GM12878 (cell line): ENCODE measurements at regions not wholly inside any gene's neighbourhood (a gene's known extent, or its start where the extent isn't known, plus 50 kb on each side); places are given as distances from the start of the nearest gene placed in this dataset.

Experiments used
- ATAC-seq: fragments of 200-7000 bp; cut with Tn5 transposase; 3 replicates; pipeline ENCODE4 v1.9.1; 2020; ENCODE audit warnings: mild to moderate bottlenecking, moderate library complexity
- BruUV-seq: library from RNA; stranded (reverse); fragments of 400-500 nt; replicated peaks from 2 replicates; lab custom pipeline; 2021; lab: Mats Ljungman, UMichigan
- CTCF ChIA-PET: fragments of 300-600 bp; sonication (Branson Sonifier 250); formaldehyde crosslinking; extraction: SDS; loops from one replicate; lab custom pipeline; 2021; ENCODE audit warnings: inconsistent platforms; lab: Yijun Ruan, JAX
- POLR2A ChIA-PET: fragments of 350-600 bp; formaldehyde crosslinking; extraction: SDS; loops from one replicate; lab custom pipeline; 2021; ENCODE audit warnings: inconsistent platforms; lab: Charles Lee
- RAD21 ChIA-PET: fragments of 300-600 bp; sonication (Branson Sonifier 250); formaldehyde crosslinking; loops from one replicate; lab custom pipeline; 2023; ENCODE audit warnings: antibody characterized with exemption; ENCODE audit not compliant: unreplicated experiment; lab: Charles Lee
- SMC1A ChIA-PET: fragments of 300-600 bp; sonication (Branson Sonifier 250); formaldehyde crosslinking; loops from one replicate; lab custom pipeline; 2023; ENCODE audit not compliant: unreplicated experiment, uncharacterized antibody; lab: Charles Lee
- DNase-seq: peaks from one replicate; pipeline ENCODE4 v3.0.0-alpha.2; 2011; ENCODE audit warnings: low read depth, low spot score
- FAIRE-seq: peaks from 3 replicates; lab custom pipeline; 2011; peaks lifted over from hg19 to GRCh38; lab: Jason Lieb, UNC
- H2AFZ ChIP-seq: 2 replicates; pipeline ENCODE4 v1.6.0; 2011; ENCODE audit warnings: low read depth, low read length, control low read depth; ENCODE audit not compliant: control insufficient read depth
- H3K27ac ChIP-seq: 2 replicates; pipeline ENCODE4 v1.5.1; 2011; ENCODE audit warnings: control low read depth; ENCODE audit not compliant: control insufficient read depth, insufficient read depth
- H3K27me3 ChIP-seq, 2 experiments: replicated peaks in 1 of 2; 2 replicates each; pipeline versions ENCODE4 v1.6.0 to v1.6.1; 2011; ENCODE audit warnings: low read length in 1 of 2; ENCODE audit not compliant: control insufficient read depth in 2 of 2, insufficient read depth in 2 of 2
- H3K36me3 ChIP-seq, 2 experiments: 2 replicates each; pipeline ENCODE4 v1.5.1; 2011; ENCODE audit warnings: low read length in 1 of 2; ENCODE audit not compliant: control insufficient read depth in 2 of 2, insufficient read depth in 2 of 2
- H3K4me1 ChIP-seq: 2 replicates; pipeline ENCODE4 v1.6.1; 2011; ENCODE audit warnings: mild to moderate bottlenecking, low read length, moderate library complexity, mixed read lengths; ENCODE audit not compliant: control insufficient read depth, insufficient read depth
- H3K4me2 ChIP-seq: 2 replicates; pipeline ENCODE4 v1.6.0; 2011; ENCODE audit warnings: control low read depth; ENCODE audit not compliant: control insufficient read depth, insufficient read depth
- H3K4me3 ChIP-seq: fragments of 200-600 bp; sonication (generic); 2 replicates; pipeline ENCODE4 v1.5.1; 2016
- H3K79me2 ChIP-seq: 2 replicates; pipeline ENCODE4 v1.6.0; 2011; ENCODE audit warnings: low read length; ENCODE audit not compliant: control insufficient read depth, insufficient read depth
- H3K9ac ChIP-seq: 2 replicates; pipeline ENCODE4 v1.8.0; 2011; ENCODE audit warnings: low read length, control low read depth, mixed read lengths; ENCODE audit not compliant: control insufficient read depth, insufficient read depth
- H3K9me3 ChIP-seq: replicated peaks from 3 replicates; pipeline ENCODE4 v1.5.1; 2011; ENCODE audit warnings: mild to moderate bottlenecking, low read length; ENCODE audit not compliant: control insufficient read depth, insufficient read depth
- H4K20me1 ChIP-seq: 2 replicates; pipeline ENCODE4 v1.6.0; 2011; ENCODE audit not compliant: control insufficient read depth, insufficient read depth
- ELK1 ChIP-seq: IDR thresholded peaks from 2 replicates; pipeline ENCODE4 v1.6.1; 2012; ENCODE audit warnings: low read depth, low read length, improper control_type of control experiment
- EZH2 ChIP-seq: IDR thresholded peaks from 2 replicates; pipeline ENCODE4 v1.6.1; 2012; ENCODE audit warnings: low read depth, mild to moderate bottlenecking, control low read depth, inconsistent platforms, low read length, borderline replicate concordance; ENCODE audit not compliant: control insufficient read depth
- IRF4 ChIP-seq: IDR thresholded peaks from 2 replicates; pipeline ENCODE4 v1.6.1; 2011; ENCODE audit warnings: low read depth, low read length
- LARP7 ChIP-seq: fragments of 450-650 bp; IDR thresholded peaks from 2 replicates; pipeline ENCODE4 v1.6.1; 2017; ENCODE audit warnings: mild to moderate bottlenecking
- NFXL1 ChIP-seq: fragments of 450-650 bp; IDR thresholded peaks from 2 replicates; pipeline ENCODE4 v1.6.1; 2017; ENCODE audit warnings: antibody characterized with exemption, mild to moderate bottlenecking, borderline replicate concordance
- NFYB ChIP-seq: IDR thresholded peaks from 2 replicates; pipeline ENCODE4 v1.6.1; 2011; ENCODE audit warnings: low read depth, mild to moderate bottlenecking, low read length, improper control_type of control experiment, moderate library complexity; ENCODE audit not compliant: insufficient read depth
- NR2F1 ChIP-seq: fragments of 450-650 bp; conservative IDR thresholded peaks from 2 replicates; pipeline ENCODE4 v1.6.1; 2017; ENCODE audit warnings: mild to moderate bottlenecking
- NRF1 ChIP-seq: conservative IDR thresholded peaks from 2 replicates; pipeline ENCODE4 v1.6.1; 2011; ENCODE audit warnings: mild to moderate bottlenecking, low read depth, low read length, improper control_type of control experiment
- POLR2AphosphoS2 ChIP-seq: IDR thresholded peaks from 2 replicates; pipeline ENCODE4 v1.6.1; 2011; ENCODE audit warnings: low read depth, mild to moderate bottlenecking, low read length, improper control_type of control experiment, moderate library complexity
- RB1 ChIP-seq: fragments of 450-650 bp; formaldehyde crosslinking; IDR thresholded peaks from 2 replicates; pipeline ENCODE4 v1.6.1; 2017; ENCODE audit warnings: mild to moderate bottlenecking, borderline replicate concordance
- RBBP5 ChIP-seq: fragments of 200-600 bp; sonication (generic); conservative IDR thresholded peaks from 2 replicates; pipeline ENCODE4 v1.6.1; 2016
- RELA ChIP-seq: fragments of 450-650 bp; IDR thresholded peaks from 2 replicates; pipeline ENCODE4 v1.8.0; 2014; ENCODE audit warnings: borderline replicate concordance; ENCODE audit not compliant: partially characterized antibody
- REST ChIP-seq: IDR thresholded peaks from 2 replicates; pipeline ENCODE4 v1.6.1; 2012; ENCODE audit warnings: mild to moderate bottlenecking, low read depth, low read length
- SKIL ChIP-seq: fragments of 450-650 bp; IDR thresholded peaks from 2 replicates; pipeline ENCODE4 v1.6.1; 2017; ENCODE audit warnings: mild to moderate bottlenecking, low read depth, inconsistent platforms; ENCODE audit not compliant: poor library complexity, severe bottlenecking
- SREBF1 ChIP-seq: IDR thresholded peaks from 2 replicates; pipeline ENCODE4 v1.6.1; 2012; ENCODE audit warnings: mild to moderate bottlenecking, low read length
- USF2 ChIP-seq: IDR thresholded peaks from 2 replicates; pipeline ENCODE4 v1.6.1; 2011; ENCODE audit warnings: low read depth, low read length, improper control_type of control experiment, borderline replicate concordance
- ZNF207 ChIP-seq: fragments of 450-650 bp; IDR thresholded peaks from 2 replicates; pipeline ENCODE4 v1.6.1; 2014; ENCODE audit warnings: antibody characterized with exemption, mild to moderate bottlenecking, borderline replicate concordance
- ZZZ3 ChIP-seq: IDR thresholded peaks from 2 replicates; pipeline ENCODE4 v1.6.1; 2011; ENCODE audit warnings: low read depth; ENCODE audit not compliant: control insufficient read depth, insufficient read length
- WGBS: methylation state at CpG from one replicate; pipeline ENCODE4 v1.1.6; 2016; ENCODE audit warnings: low lambda C conversion rate; ENCODE audit not compliant: insufficient replicate concordance, insufficient coverage; ENCODE audit errors: missing lambda C conversion rate; 5-methylcytosine and 5-hydroxymethylcytosine counted together
- in situ Hi-C: fragments of 300-500 bp; cut with MboI; formaldehyde crosslinking; loops from 9 replicates; pipeline ENCODE4 v1.14.3; 2018; ENCODE audit warnings: mixed read lengths
- intact Hi-C: fragments of 100-400 bp; cut with micrococcal nuclease; formaldehyde crosslinking; loops from one replicate; pipeline ENCODE4 v1.14.2; 2022; ENCODE audit not compliant: unreplicated experiment

DNA sequence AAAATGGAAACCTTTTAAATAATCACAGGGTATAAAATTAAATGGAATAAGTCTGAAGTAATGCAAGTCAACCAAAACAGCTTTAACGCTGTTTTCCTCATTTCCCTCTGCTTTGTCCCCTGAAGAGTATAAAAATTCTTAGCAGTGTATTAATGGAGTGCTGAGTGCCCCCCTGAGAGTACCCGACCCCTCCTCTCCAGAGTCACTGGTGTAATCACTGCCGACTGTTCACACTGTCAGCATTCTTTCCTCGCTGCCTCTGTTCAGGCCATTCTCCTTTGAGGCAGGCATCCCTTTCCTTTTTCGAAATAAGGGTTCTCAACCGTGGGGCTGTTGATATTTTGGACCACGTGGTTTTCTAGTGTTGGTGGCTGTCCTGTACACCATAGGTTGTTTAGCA is 146.9 kb upstream of the SLC10A2 start (continued):
- TF ChIP-seq ELK1 (no peak), ZZZ3 (no peak), POLR2AphosphoS2 (no peak), NRF1 (no peak), USF2 (no peak), ZNF207 (no peak), RB1 (no peak), EZH2 (no peak), RBBP5 (no peak), NFYB (no peak), IRF4 (no peak), LARP7 (no peak)

GRCh38 chr13:103210348-103210747 is 144.1 kb upstream of the SLC10A2 start:
- H3K4me1 ChIP-seq, result no peaks in the 10 kb centered on the region
- DNase-seq, result no peak
- no peak overlapping the region for H3K27ac ChIP-seq
- ATAC-seq, result no peak
- no peak overlapping the region for H2AFZ ChIP-seq
- no peak overlapping the region for H3K4me2 ChIP-seq
- SMC1A ChIA-PET, result interaction anchor here (1.4 kb wide), 1 partner anchor 241 kb away, joined by 5 read pairs; no protein-coding TSS in a partner anchor
- CTCF ChIA-PET, result interaction anchor here (0.7 kb wide), 1 partner anchor 400 kb away, joined by 3 read pairs; no protein-coding TSS in a partner anchor
- WGBS, result 0% methylated on average over 4 of the region's 4 CpGs
- no TSS peak for BruUV-seq
- in situ Hi-C loops, result no loop called here
- H3K4me3 ChIP-seq, result no peak overlapping the region
- no peak for FAIRE-seq
- no peaks in the 10 kb centered on the region for H3K27me3 ChIP-seq
- H3K79me2 ChIP-seq, result no peaks in the 10 kb centered on the region
- no peaks in the 10 kb centered on the region for H3K36me3 ChIP-seq
- H3K9me3 ChIP-seq, result no peaks in the 10 kb centered on the region
- intact Hi-C loops, result no loop called here
- POLR2A ChIA-PET, result no interaction called here
- RAD21 ChIA-PET, result no interaction called here
- no peaks in the 10 kb centered on the region for H4K20me1 ChIP-seq
- no peak overlapping the region for H3K9ac ChIP-seq
- no peak for TF ChIP-seq REST
- no peak for TF ChIP-seq ZNF207
- no peak for TF ChIP-seq SREBF1
- no peak for TF ChIP-seq NR2F1
- TF ChIP-seq RELA, result no peak
- TF ChIP-seq NFXL1, result no peak
- TF ChIP-seq SKIL, result no peak
- TF ChIP-seq ZZZ3, result no peak
